Caco-2 (cell line): ENCODE measurements at regions not wholly inside any gene's neighbourhood (a gene's known extent, or its start where the extent isn't known, plus 50 kb on each side); places are given as distances from the start of the nearest gene placed in this dataset.

Experiments
- BruUV-seq: library from RNA; stranded (reverse); fragments of 400-500 nt; replicated peaks from 2 replicates; lab custom pipeline; 2021; lab: Mats Ljungman, UMichigan
- CTCF ChIA-PET: fragments of 300-600 bp; sonication (Branson Sonifier 250); formaldehyde crosslinking; loops from one replicate; lab custom pipeline; 2022; ENCODE audit warnings: antibody characterized with exemption; lab: Charles Lee
- POLR2A ChIA-PET: fragments of 300-600 bp; sonication (Branson Sonifier 250); formaldehyde crosslinking; loops from one replicate; lab custom pipeline; 2022; ENCODE audit warnings: antibody characterized with exemption; lab: Charles Lee
- DNase-seq, 2 experiments: peaks; one replicate each; pipeline versions ENCODE4 v3.0.0 to v3.0.0-alpha.2; 2020 to 2022
- H3K27me3 ChIP-seq: replicated peaks from 2 replicates; pipeline ENCODE4 v1.6.0; 2011; ENCODE audit warnings: low read length; ENCODE audit not compliant: control insufficient read depth, insufficient read depth
- H3K36me3 ChIP-seq: 2 replicates; pipeline ENCODE4 v1.5.1; 2011; ENCODE audit warnings: low read length; ENCODE audit not compliant: control insufficient read depth, insufficient read depth
- H3K4me1 ChIP-seq: fragments of 250-450 bp; sonication (Bioruptor Pico); 2 replicates; pipeline ENCODE4 v1.5.1; 2020; ENCODE audit warnings: mild to moderate bottlenecking
- H3K4me3 ChIP-seq: 2 replicates; pipeline ENCODE4 v1.5.1; 2011; ENCODE audit warnings: low read depth, mild to moderate bottlenecking, control low read depth, low read length
- H3K9me3 ChIP-seq: fragments of 250-450 bp; sonication (Bioruptor Pico); 2 replicates; pipeline ENCODE4 v1.5.1; 2020; ENCODE audit warnings: mild to moderate bottlenecking, moderate library complexity
- H3K27ac Mint-ChIP-seq: one replicate; pipeline ENCODE4 v1.8.0; 2022; ENCODE audit warnings: mixed read lengths; ENCODE audit not compliant: unreplicated experiment
- H3K27me3 Mint-ChIP-seq: one replicate; pipeline ENCODE4 v1.8.0; 2022; ENCODE audit warnings: mixed read lengths; ENCODE audit not compliant: insufficient read depth, unreplicated experiment
- H3K36me3 Mint-ChIP-seq: one replicate; pipeline ENCODE4 v1.8.0; 2022; ENCODE audit warnings: mild to moderate bottlenecking, mixed read lengths; ENCODE audit not compliant: insufficient read depth, unreplicated experiment
- H3K4me1 Mint-ChIP-seq: one replicate; pipeline ENCODE4 v1.8.0; 2022; ENCODE audit warnings: low read depth, mixed read lengths; ENCODE audit not compliant: unreplicated experiment
- H3K4me3 Mint-ChIP-seq: one replicate; pipeline ENCODE4 v1.8.0; 2022; ENCODE audit warnings: mild to moderate bottlenecking, moderate library complexity, mixed read lengths; ENCODE audit not compliant: unreplicated experiment
- H3K9me3 Mint-ChIP-seq: one replicate; pipeline ENCODE4 v1.8.0; 2022; ENCODE audit warnings: mixed read lengths; ENCODE audit not compliant: unreplicated experiment
- intact Hi-C: fragments of 100-400 bp; cut with micrococcal nuclease; formaldehyde crosslinking; loops from one replicate; pipeline ENCODE4 v1.10.0; 2022; ENCODE audit not compliant: unreplicated experiment
- TF ChIP-seq, protein P1 (sequence below), 2 experiments: fragments of 200-600 bp in 1 of 2; IDR thresholded peaks; 1 replicate in 1 of 2; 2 replicates in 1 of 2; pipeline versions ENCODE4 v1.5.1 to v1.8.0; 2011 to 2022; ENCODE audit warnings: antibody characterized with exemption in 1 of 2, control low read depth in 1 of 2, inconsistent platforms in 1 of 2, low read depth in 1 of 2, low read length in 1 of 2, mild to moderate bottlenecking in 1 of 2, moderate library complexity in 1 of 2; ENCODE audit not compliant: insufficient read depth in 1 of 2, severe bottlenecking in 1 of 2, unreplicated experiment in 1 of 2

DNA sequence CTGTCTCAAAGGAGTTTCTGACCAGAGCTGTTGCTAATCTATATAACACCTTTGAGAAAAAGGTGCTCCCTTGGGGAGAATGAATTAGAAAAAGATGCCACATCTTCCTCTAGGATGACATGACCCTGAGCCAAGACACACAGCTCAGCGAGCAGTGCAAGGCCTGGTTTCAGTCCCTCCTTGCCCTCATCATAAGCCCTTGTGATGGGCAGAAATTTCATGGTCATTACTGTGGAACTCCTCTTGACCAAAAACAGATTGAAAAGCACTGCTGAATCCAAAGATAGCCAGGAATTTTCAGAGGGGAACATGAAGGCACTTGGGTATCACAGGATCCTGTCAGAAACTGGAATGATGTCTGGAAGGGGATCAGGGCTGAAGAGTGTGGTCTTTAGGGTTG lies 74.1 kb upstream of the IRX6 start:
- Histone ChIP-seq H3K9me3 (peaks cover 8% of the 10 kb centered on the region), H3K4me3 (no peak overlapping the region), H3K36me3 (no peaks in the 10 kb centered on the region), H3K4me1 (peaks cover 5% of the 10 kb centered on the region; the same call in 1 of the 2 replicates), H3K27me3 (no peaks in the 10 kb centered on the region)
- TF ChIP-seq, protein P1, sequence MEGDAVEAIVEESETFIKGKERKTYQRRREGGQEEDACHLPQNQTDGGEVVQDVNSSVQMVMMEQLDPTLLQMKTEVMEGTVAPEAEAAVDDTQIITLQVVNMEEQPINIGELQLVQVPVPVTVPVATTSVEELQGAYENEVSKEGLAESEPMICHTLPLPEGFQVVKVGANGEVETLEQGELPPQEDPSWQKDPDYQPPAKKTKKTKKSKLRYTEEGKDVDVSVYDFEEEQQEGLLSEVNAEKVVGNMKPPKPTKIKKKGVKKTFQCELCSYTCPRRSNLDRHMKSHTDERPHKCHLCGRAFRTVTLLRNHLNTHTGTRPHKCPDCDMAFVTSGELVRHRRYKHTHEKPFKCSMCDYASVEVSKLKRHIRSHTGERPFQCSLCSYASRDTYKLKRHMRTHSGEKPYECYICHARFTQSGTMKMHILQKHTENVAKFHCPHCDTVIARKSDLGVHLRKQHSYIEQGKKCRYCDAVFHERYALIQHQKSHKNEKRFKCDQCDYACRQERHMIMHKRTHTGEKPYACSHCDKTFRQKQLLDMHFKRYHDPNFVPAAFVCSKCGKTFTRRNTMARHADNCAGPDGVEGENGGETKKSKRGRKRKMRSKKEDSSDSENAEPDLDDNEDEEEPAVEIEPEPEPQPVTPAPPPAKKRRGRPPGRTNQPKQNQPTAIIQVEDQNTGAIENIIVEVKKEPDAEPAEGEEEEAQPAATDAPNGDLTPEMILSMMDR (IDR thresholded peaks at IDR 0.05; ENCODE audit: insufficient read depth in 1 of 2, low read depth in 1 of 2, low read length in 1 of 2, severe bottlenecking in 1 of 2, unreplicated experiment in 1 of 2), result no peak
- no peak for DNase-seq
- intact Hi-C loops, result loop anchor here (10.0 kb wide), 1 partner anchor 965 kb away; the partner anchor contains the start of gene IRX3
- H3K4me3 Mint-ChIP-seq, result no peak overlapping the region
- H3K4me1 Mint-ChIP-seq, result no peaks in the 10 kb centered on the region
- CTCF ChIA-PET, result no interaction called here
- no TSS peak for BruUV-seq
- POLR2A ChIA-PET, result no interaction called here
- no peaks in the 10 kb centered on the region for H3K27me3 Mint-ChIP-seq
- no peaks in the 10 kb centered on the region for H3K36me3 Mint-ChIP-seq
- peaks cover 19% of the 10 kb centered on the region for H3K9me3 Mint-ChIP-seq
- H3K27ac Mint-ChIP-seq, result no peak overlapping the region

DNA sequence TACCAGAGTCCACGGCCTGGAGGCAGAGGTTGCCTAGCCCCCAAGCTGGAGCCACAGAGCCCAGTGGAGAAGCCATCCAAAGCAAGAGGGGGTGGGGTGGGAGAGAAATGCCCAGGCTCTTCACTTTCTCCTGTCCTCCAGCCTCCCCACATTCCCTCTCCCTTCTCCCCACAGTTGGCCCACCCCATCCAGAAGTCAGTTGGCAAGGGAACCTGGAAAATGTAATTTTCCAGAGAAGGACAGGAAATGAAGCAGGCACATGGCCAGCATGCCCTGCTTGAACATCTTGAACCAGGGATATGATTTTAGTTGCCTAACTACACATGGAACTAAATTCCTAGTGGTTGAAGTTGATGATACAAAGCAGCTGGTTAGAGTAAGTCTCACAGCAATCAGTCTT lies 73.3 kb upstream of the IRX6 start:
- H3K9me3 Mint-ChIP-seq, result peaks cover 19% of the 10 kb centered on the region
- Histone ChIP-seq H3K27me3 (no peaks in the 10 kb centered on the region), H3K4me3 (no peak overlapping the region), H3K4me1 (peaks cover 5% of the 10 kb centered on the region; the same call in 1 of the 2 replicates), H3K9me3 (peaks cover 8% of the 10 kb centered on the region), H3K36me3 (no peaks in the 10 kb centered on the region)
- no TSS peak for BruUV-seq
- CTCF ChIA-PET, result no interaction called here
- H3K36me3 Mint-ChIP-seq, result no peaks in the 10 kb centered on the region
- POLR2A ChIA-PET, result no interaction called here
- no peak overlapping the region for H3K4me3 Mint-ChIP-seq
- DNase-seq, result no peak
- intact Hi-C loops, result loop anchor here (10.0 kb wide), 1 partner anchor 966 kb away; the partner anchor contains the start of gene IRX3
- no peak overlapping the region for H3K27ac Mint-ChIP-seq
- TF ChIP-seq, protein P1 (IDR thresholded peaks at IDR 0.05; ENCODE audit: insufficient read depth in 1 of 2, low read depth in 1 of 2, low read length in 1 of 2, severe bottlenecking in 1 of 2, unreplicated experiment in 1 of 2), result no peak
- no peaks in the 10 kb centered on the region for H3K4me1 Mint-ChIP-seq
- no peaks in the 10 kb centered on the region for H3K27me3 Mint-ChIP-seq

DNA sequence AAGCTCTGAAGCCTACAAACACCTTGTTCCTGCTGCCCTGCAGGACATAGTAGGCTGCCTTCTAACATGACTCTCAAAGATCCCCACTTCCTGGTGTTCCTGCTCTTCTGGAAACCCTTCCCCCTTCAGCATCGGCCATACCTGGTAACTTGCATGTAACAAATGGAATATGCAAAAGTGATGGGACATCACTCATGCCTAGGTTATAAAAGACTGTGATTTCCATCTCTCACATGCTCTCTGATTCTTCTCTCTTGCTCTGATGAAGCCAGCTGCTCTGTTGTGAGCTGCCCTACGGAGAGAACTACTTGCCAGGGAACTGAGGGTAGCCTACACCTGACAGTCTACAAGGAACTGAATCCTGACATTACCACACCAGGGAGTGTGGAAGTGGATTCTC lies 72.9 kb upstream of the IRX6 start:
- no TSS peak for BruUV-seq
- intact Hi-C loops, result loop anchor here (10.0 kb wide), 1 partner anchor 966 kb away; the partner anchor contains the start of gene IRX3
- H3K9me3 ChIP-seq, result peaks cover 8% of the 10 kb centered on the region
- no peaks in the 10 kb centered on the region for H3K27me3 ChIP-seq
- H3K27ac Mint-ChIP-seq, result no peak overlapping the region
- no peaks in the 10 kb centered on the region for H3K4me1 Mint-ChIP-seq
- ChIA-PET POLR2A (no interaction called here), CTCF (interaction anchor here (0.6 kb wide), 1 partner anchor 1302 kb away, joined by 3 read pairs; no protein-coding TSS in a partner anchor)
- H3K36me3 ChIP-seq, result no peaks in the 10 kb centered on the region
- no peak for DNase-seq
- peaks cover 5% of the 10 kb centered on the region; the same call in 1 of the 2 replicates for H3K4me1 ChIP-seq
- no peak overlapping the region for H3K4me3 ChIP-seq
- H3K27me3 Mint-ChIP-seq, result no peaks in the 10 kb centered on the region
- peaks cover 19% of the 10 kb centered on the region for H3K9me3 Mint-ChIP-seq
- no peaks in the 10 kb centered on the region for H3K36me3 Mint-ChIP-seq
- no peak overlapping the region for H3K4me3 Mint-ChIP-seq
- TF ChIP-seq, protein P1 (IDR thresholded peaks at IDR 0.05; ENCODE audit: insufficient read depth in 1 of 2, low read depth in 1 of 2, low read length in 1 of 2, severe bottlenecking in 1 of 2, unreplicated experiment in 1 of 2), result no peak
